ENCODE measurements at regions not wholly inside any gene's neighbourhood (a gene's known extent, or its start where the extent isn't known, plus 50 kb on each side); places are given as distances from the start of the nearest gene placed in this dataset.

DNA sequence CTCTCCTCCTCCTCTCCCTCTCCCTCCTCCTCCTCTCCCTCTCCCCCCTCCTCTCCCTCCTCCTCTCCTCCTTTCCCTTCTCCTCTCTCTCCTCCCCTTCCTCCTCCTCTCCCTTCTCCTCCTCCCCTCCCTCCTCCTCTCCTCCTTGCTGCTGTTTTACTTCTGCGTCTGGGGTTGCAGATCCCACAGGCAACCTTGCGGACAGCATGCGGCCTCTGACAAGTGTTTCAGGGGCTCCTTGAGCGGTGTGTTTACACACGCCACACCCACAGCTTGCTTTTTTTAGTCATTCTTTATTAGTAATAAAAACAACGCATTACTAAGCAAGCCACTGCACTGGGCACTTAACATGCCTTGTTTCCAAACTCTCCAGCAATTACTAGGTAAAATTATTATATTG, 81.9 kb downstream of the TFAP2C start:
- Histone ChIP-seq H3K4me3 (no peak overlapping the region), H3K27ac (no peak overlapping the region), H3K9me3 (replicated peaks) (no peaks in the 10 kb centered on the region), H3K36me3 (no peaks in the 10 kb centered on the region), H3K4me1 (replicated peaks) (peaks cover 3% of the 10 kb centered on the region; the same call in 1 of the 2 replicates), H3K27me3 (replicated peaks) (no peaks in the 10 kb centered on the region; the same call in 1 of the 2 replicates)
- DNase-seq (ENCODE audit: low read depth in 1 of 2, low spot score in 2 of 2): no peak

DNA sequence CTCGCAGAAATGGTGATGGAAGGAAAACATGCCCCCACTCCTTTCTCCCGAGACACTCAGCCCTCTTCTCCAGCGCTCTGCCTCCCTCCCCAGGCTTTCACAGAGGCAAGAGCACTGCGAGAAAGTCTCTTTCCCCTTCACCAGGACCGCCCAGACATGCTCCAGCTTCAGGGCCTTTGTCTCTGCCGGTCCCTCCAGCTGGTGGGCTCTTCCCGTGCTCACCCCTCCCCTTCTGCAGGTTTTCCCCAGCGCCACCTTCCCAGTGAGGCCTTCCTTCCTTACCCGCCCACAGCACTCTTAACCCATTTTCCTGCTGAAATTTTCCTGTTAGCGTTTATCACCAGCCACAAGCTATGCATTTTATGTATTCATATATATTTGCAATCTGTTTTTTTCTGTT, 86.2 kb downstream of the TFAP2C start:
- H3K9me3 ChIP-seq (replicated peaks): no peaks in the 10 kb centered on the region
- H3K27ac ChIP-seq: no peak overlapping the region
- DNase-seq (ENCODE audit: low read depth in 1 of 2, low spot score in 2 of 2): no peak
- H3K36me3 ChIP-seq: no peaks in the 10 kb centered on the region
- H3K4me1 ChIP-seq (replicated peaks): peaks cover 3% of the 10 kb centered on the region; the same call in 1 of the 2 replicates
- no peak overlapping the region for H3K4me3 ChIP-seq
- no peaks in the 10 kb centered on the region for H3K27me3 ChIP-seq (replicated peaks)

DNA sequence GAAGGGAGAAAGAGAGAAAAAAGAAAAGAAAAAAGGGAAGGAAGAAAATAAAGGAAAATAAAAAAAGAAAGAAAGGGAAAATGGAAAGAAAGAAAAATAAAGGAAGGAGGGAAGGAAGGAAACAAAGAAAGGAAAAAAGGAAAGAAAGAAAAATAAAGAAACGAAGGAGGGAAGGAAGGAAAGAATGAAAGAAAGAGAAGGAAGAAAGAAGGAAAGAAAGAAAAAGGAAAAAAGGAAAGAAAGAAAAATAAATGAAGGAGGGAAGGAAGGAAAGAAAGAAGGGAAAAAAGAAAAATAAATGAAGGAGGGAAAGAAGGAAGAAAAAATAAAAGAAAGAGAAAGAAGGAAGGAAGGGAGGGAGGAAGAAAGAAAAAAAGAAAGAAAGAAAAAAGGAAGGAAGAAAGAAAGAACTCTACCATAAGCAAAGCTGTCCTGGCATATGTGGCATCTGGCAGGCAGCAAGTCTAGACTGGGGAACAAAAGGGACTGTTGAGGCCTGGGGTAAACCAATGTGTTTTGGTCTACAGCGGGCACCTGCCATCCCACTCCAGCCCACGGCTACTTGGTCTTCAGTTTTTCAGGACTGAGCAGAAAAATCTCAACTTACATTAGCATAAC, 86.9 kb downstream of the TFAP2C start:
- no peaks in the 10 kb centered on the region for H3K9me3 ChIP-seq (replicated peaks)
- no peak for DNase-seq (ENCODE audit: low read depth in 1 of 2, low spot score in 2 of 2)

DNA sequence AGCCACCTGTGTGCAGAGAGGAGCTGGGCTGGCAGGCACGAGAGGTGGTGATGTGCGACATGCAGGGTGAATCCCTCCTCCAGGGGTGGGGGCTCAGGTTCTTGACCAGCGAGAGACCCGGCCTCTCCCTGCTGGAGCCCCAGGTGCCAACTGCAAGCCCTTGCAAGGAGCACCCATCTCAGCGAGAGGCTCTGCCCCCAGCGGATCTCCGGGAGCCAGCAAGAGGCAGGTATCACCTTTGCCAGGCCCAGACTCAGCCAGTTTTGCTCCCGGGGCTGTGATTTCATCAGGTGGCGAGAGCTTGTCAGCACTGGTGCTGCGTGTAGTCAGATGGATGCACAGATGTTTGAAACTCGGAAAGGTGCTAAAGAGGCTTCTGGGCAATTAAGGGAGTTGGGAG, 87.7 kb downstream of the TFAP2C start:
- H3K36me3 ChIP-seq: no peaks in the 10 kb centered on the region
- no peak for DNase-seq (ENCODE audit: low read depth in 1 of 2, low spot score in 2 of 2)
- no peaks in the 10 kb centered on the region for H3K9me3 ChIP-seq (replicated peaks)
- H3K27ac ChIP-seq: no peak overlapping the region
- H3K27me3 ChIP-seq (replicated peaks): no peaks in the 10 kb centered on the region
- H3K4me3 ChIP-seq: no peak overlapping the region
- H3K4me1 ChIP-seq (replicated peaks): no peaks in the 10 kb centered on the region

More for the DNA sequence above, 86.9 kb downstream of the TFAP2C start:
- H3K27me3 ChIP-seq (replicated peaks): no peaks in the 10 kb centered on the region
- H3K4me1 ChIP-seq (replicated peaks): peaks cover 3% of the 10 kb centered on the region; the same call in 1 of the 2 replicates
- H3K27ac ChIP-seq: no peak overlapping the region
- H3K4me3 ChIP-seq: no peak overlapping the region
- no peaks in the 10 kb centered on the region for H3K36me3 ChIP-seq

DNA sequence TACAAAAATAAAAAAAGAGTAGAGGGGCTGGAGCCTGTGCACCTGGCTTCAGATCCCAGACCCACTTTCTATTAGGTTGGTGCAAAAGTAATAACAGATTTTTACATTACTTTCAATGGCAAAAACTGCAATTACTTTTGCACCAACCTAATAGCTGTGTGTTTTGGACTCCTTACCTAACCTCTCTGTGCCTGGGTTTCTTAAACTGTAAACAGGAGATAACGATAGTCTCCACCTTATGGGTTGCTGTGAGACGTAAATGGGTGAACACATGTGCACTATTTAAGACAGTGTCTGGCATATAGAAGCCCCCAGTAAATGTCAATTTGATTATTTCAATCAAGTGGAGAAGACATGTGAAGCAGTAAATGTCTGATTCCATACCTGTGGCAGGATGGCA, 89.7 kb downstream of the TFAP2C start:
- Histone ChIP-seq H3K4me1 (replicated peaks) (no peaks in the 10 kb centered on the region), H3K36me3 (no peaks in the 10 kb centered on the region), H3K4me3 (no peak overlapping the region), H3K27ac (no peak overlapping the region), H3K9me3 (replicated peaks) (no peaks in the 10 kb centered on the region), H3K27me3 (replicated peaks) (no peaks in the 10 kb centered on the region)
- DNase-seq (ENCODE audit: low read depth in 1 of 2, low spot score in 2 of 2): no peak

DNA sequence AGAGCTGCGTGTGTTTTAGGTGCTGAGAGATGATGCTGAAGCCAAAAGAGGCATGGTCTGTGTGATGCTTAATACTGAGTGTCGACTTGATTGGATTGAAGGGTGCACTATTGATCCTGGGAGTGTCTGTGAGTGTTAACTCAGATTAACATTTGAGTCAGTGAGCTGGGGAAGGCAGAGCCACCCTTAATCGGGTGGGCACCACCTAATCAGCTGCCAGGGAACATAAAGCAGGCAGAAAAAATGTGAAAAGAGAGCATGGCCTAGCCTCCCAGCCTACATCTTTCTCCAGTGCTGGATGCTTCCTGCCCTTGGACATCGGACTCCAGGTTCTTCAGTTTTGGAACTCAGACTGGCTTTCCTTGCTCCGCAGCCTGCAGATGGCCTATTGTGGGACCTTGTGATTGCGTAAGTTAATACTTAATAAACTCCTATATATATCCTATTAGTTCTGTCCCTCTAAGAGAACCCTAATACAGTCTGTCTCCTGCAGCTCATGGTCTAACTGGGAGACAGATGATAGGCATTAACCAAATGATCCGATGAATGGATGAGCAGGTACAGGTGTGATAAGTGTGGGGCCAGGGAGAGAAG, 91.6 kb downstream of the TFAP2C start:
- no peak overlapping the region for H3K4me3 ChIP-seq
- no peaks in the 10 kb centered on the region for H3K36me3 ChIP-seq
- H3K4me1 ChIP-seq (replicated peaks): no peaks in the 10 kb centered on the region
- no peak overlapping the region for H3K27ac ChIP-seq
- H3K9me3 ChIP-seq (replicated peaks): no peaks in the 10 kb centered on the region
- DNase-seq (ENCODE audit: low read depth in 1 of 2, low spot score in 2 of 2): no peak
- H3K27me3 ChIP-seq (replicated peaks): no peaks in the 10 kb centered on the region

DNA sequence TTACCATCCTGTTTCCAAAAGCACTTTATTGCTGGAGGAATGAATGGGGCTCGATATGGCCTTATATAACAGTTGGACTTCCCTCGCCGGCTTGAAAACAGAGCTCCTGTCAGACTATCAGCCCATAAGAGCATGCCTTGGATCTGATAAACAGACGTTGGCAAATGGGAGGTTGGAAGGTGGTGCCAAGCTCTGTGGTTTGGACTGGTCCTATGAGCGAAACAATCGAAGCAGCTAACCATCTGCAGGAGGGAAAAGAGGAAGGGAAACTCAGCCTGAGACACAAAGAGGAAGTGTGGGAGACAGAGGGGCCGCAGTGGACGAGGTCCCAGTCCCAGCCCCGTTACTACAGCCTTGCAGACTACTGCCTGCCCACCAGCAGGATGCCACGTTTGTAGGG, 92.9 kb downstream of the TFAP2C start:
- Histone ChIP-seq H3K27ac (no peak overlapping the region), H3K27me3 (replicated peaks) (no peaks in the 10 kb centered on the region), H3K4me1 (replicated peaks) (no peaks in the 10 kb centered on the region), H3K36me3 (no peaks in the 10 kb centered on the region), H3K4me3 (no peak overlapping the region), H3K9me3 (replicated peaks) (no peaks in the 10 kb centered on the region)
- no peak for DNase-seq (ENCODE audit: low read depth in 1 of 2, low spot score in 2 of 2)

DNA sequence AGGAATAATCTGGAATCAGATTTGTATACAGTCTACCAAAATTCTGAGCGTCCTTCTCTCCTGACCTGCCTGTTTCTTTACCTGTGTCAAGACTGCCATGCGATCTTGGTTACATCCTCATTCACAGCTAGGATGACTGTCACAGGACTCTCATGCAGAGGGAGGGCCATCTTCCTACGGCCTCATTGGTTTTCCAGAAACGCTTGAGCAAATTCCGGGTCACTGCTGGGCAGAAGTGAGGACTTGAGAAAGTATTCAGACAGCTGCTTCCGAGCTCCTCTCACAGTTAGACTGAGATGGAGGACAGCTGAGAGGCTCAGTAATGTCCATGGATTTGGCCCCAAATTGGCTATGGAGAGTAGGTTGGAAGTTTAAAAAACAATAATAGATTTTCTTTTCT, 94.2 kb downstream of the TFAP2C start:
- Histone ChIP-seq H3K27ac (no peak overlapping the region), H3K36me3 (no peaks in the 10 kb centered on the region), H3K9me3 (replicated peaks) (no peaks in the 10 kb centered on the region), H3K27me3 (replicated peaks) (no peaks in the 10 kb centered on the region), H3K4me3 (no peak overlapping the region), H3K4me1 (replicated peaks) (no peaks in the 10 kb centered on the region)
- no peak for DNase-seq (ENCODE audit: low read depth in 1 of 2, low spot score in 2 of 2)

DNA sequence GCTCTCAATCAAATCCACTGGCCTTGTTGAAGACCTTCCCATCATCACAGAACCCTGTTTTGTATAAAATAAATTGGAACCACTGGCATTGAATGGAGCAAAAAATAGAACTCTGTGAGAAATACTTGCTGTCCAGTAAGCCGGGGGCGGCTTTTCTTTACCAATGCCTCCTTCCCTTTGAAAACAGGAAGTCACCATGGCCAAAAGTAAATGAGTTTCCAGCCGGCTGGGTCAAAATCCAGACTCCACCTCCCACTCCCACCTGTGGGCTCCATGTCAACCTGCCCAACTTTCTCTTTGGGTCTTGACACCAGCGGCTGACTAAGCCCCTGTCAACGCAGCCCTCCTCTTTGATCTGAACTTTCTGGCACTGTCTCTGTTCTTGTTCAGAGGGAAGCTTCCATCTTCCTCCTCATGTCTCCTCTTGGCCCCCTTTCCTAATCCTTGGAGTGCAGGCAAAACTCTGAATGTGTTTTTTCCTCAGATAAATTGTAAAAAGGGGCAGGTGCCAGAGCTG, 95.2 kb downstream of the TFAP2C start:
- no peak for DNase-seq (ENCODE audit: low read depth in 1 of 2, low spot score in 2 of 2)
- no peak overlapping the region for H3K27ac ChIP-seq

DNA sequence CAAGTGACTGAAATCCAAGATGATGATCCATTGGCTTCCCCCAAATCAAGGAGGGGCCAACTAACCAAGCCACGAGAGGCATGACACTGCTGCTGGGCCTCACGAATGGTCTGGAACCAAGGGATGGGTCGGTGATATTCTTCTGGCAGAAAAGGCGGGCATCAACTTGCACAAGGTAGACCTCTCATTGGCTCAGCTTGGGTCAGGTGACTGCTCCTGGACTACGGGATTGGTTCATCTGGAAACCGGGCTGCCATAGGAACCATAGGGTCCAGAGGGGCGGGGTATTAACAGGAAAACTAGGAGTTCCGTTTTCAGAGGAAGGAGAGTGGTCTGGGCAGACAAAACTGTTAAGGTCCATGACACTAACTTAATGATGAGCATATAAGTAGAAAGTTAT, 100.9 kb downstream of the TFAP2C start:
- Histone ChIP-seq H3K4me1 (replicated peaks) (no peaks in the 10 kb centered on the region), H3K9me3 (replicated peaks) (no peaks in the 10 kb centered on the region)
- no peak for DNase-seq (ENCODE audit: low read depth in 1 of 2, low spot score in 2 of 2)

More for the DNA sequence above, 95.2 kb downstream of the TFAP2C start:
- no peaks in the 10 kb centered on the region for H3K4me1 ChIP-seq (replicated peaks)
- H3K36me3 ChIP-seq: no peaks in the 10 kb centered on the region
- no peaks in the 10 kb centered on the region for H3K9me3 ChIP-seq (replicated peaks)
- no peaks in the 10 kb centered on the region for H3K27me3 ChIP-seq (replicated peaks)
- H3K4me3 ChIP-seq: no peak overlapping the region

DNA sequence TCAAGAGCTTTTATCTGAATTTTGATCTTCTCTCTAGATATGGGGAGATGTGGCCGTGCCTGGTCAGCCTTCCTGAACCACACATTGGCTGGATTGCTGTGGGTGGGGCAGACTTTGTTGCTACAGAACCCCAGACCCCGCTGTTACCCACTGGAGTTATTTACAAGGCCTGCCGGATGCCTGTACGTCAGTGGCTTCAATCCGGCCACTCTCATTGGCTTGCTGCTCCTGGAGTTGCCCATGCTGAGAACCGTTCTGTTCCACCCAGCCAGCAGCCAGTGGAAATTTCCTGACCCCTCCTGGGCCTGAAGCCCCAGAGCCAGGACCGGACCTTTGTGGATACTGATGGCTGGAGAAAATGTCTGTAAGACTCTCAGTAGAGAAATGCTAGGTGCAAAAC, 101.9 kb downstream of the TFAP2C start:
- H3K4me3 ChIP-seq: no peak overlapping the region
- no peaks in the 10 kb centered on the region for H3K9me3 ChIP-seq (replicated peaks)
- H3K4me1 ChIP-seq (replicated peaks): no peaks in the 10 kb centered on the region
- H3K36me3 ChIP-seq: no peaks in the 10 kb centered on the region
- H3K27ac ChIP-seq: no peak overlapping the region
- no peaks in the 10 kb centered on the region for H3K27me3 ChIP-seq (replicated peaks)
- no peak for DNase-seq (ENCODE audit: low read depth in 1 of 2, low spot score in 2 of 2)

More for the DNA sequence above, 100.9 kb downstream of the TFAP2C start:
- H3K27me3 ChIP-seq (replicated peaks): no peaks in the 10 kb centered on the region
- H3K4me3 ChIP-seq: no peak overlapping the region
- H3K27ac ChIP-seq: no peak overlapping the region
- H3K36me3 ChIP-seq: no peaks in the 10 kb centered on the region

DNA sequence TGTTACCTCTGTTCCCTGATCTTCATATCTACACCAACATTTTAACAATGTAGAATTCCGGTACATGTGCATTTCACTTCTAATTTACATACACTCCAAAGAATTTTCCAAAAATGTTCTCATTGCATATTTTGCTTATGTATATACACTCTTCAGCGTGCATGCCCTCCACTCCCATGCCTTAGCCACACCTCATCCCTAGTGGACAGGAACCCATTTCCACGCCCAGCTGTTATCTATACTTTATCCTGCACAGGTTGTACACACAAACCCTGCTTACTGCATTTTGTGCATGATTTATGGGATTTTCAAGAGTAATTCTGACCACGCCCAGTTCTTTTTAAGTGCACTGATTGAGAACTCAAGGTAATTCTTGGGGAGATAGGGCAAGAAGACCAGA, 102.4 kb downstream of the TFAP2C start:
- Histone ChIP-seq H3K9me3 (replicated peaks) (no peaks in the 10 kb centered on the region), H3K27me3 (replicated peaks) (no peaks in the 10 kb centered on the region), H3K36me3 (no peaks in the 10 kb centered on the region), H3K4me3 (no peak overlapping the region), H3K4me1 (replicated peaks) (no peaks in the 10 kb centered on the region), H3K27ac (no peak overlapping the region)
- DNase-seq (ENCODE audit: low read depth in 1 of 2, low spot score in 2 of 2): no peak

DNA sequence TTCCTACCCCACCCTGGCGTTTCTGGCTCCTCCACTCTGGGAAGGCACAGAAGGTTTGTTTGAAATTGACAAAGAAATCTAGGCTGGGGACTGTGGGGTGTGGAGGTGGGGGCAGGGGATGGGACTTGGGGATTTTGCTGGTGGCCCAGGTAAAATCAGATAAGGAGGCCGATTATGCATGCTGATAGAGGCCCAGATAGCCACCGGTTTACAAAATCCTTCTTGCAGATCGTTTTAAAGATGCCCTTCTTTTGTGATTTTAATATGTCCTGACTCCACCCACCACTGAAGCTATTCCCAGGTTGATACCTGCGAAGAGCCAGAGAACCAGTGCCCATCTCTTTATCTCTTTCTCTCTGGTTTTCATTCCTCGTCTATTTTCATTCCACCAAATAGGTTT, 104.9 kb downstream of the TFAP2C start:
- Histone ChIP-seq H3K27me3 (replicated peaks) (no peaks in the 10 kb centered on the region), H3K4me3 (no peak overlapping the region), H3K4me1 (replicated peaks) (no peaks in the 10 kb centered on the region), H3K27ac (no peak overlapping the region), H3K36me3 (no peaks in the 10 kb centered on the region), H3K9me3 (replicated peaks) (no peaks in the 10 kb centered on the region)
- DNase-seq (ENCODE audit: low read depth in 1 of 2, low spot score in 2 of 2): no peak

DNA sequence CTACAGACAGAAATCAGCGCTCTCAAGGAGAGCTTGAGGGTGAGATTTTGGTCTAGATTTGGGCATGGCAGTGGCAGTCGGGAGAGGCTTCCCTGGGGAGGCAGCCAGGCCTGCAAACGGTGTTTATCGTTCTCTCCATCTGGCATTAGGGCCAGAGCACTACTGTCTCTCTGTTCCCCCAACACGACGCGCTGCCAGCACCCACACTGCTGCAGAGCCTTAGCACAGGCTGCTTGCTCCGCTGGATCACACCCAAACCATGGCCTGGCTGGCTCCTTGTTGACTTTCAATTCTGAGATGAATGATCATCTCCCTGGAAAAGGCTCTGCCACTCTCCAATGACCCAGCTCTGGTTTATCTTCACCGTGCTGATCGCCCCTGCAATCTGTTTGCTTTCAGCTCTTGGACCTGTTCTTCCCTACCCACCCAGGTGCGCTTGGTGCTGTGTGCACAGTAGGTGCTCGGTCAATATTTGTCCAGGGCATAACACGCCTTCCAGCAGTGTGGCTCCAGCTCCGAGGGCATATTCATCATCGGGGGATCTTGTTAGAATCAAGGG, 106.1 kb downstream of the TFAP2C start:
- H3K4me1 ChIP-seq (replicated peaks): no peaks in the 10 kb centered on the region
- DNase-seq (ENCODE audit: low read depth in 1 of 2, low spot score in 2 of 2): no peak
- no peaks in the 10 kb centered on the region; the same call in 1 of the 2 replicates for H3K27me3 ChIP-seq (replicated peaks)
- H3K27ac ChIP-seq: no peak overlapping the region
- H3K36me3 ChIP-seq: no peaks in the 10 kb centered on the region
- H3K9me3 ChIP-seq (replicated peaks): no peaks in the 10 kb centered on the region
- H3K4me3 ChIP-seq: no peak overlapping the region

Measured in SJSA1 (cell line).